HEK293 (cell line): ENCODE measurements at regions not wholly inside any gene's neighbourhood (a gene's known extent, or its start where the extent isn't known, plus 50 kb on each side); places are given as distances from the start of the nearest gene placed in this dataset.

Experiments
- CTCF ChIA-PET: fragments of 350-600 bp; formaldehyde crosslinking; extraction: SDS; loops from one replicate; lab custom pipeline; 2021; ENCODE audit warnings: antibody characterized with exemption; lab: Yijun Ruan, JAX
- POLR2A ChIA-PET: fragments of 300-600 bp; formaldehyde crosslinking; extraction: SDS; loops from one replicate; lab custom pipeline; 2020; ENCODE audit warnings: antibody characterized with exemption, inconsistent platforms; lab: Yijun Ruan, JAX
- H3K27ac ChIP-seq: fragments of 200-500 bp; sonication (Bioruptor generic); 2 replicates; pipeline ENCODE4 v1.5.1; 2014; ENCODE audit warnings: low read depth, low read length, control low read depth, inconsistent platforms; ENCODE audit errors: extremely low read depth
- H3K36me3 ChIP-seq, 2 experiments: fragments of 200-500 bp in 1 of 2; sonication (Bioruptor generic) in 1 of 2; 1 replicate in 1 of 2; 2 replicates in 1 of 2; pipeline ENCODE4 v1.5.1; 2014 to 2017; ENCODE audit warnings: inconsistent platforms in 2 of 2, low read length in 2 of 2; ENCODE audit not compliant: control insufficient read depth in 2 of 2, insufficient read depth in 1 of 2
- H3K4me1 ChIP-seq: fragments of 200-500 bp; sonication (Bioruptor generic); 2 replicates; pipeline ENCODE4 v1.5.1; 2014; ENCODE audit warnings: mild to moderate bottlenecking, low read length, inconsistent platforms; ENCODE audit not compliant: control insufficient read depth, insufficient read depth
- H3K4me3 ChIP-seq: 2 replicates; pipeline ENCODE4 v1.5.1; 2011; ENCODE audit warnings: low read depth, mild to moderate bottlenecking, control low read depth, low read length, moderate library complexity
- H3K9me3 ChIP-seq: fragments of 200-500 bp; sonication (Bioruptor generic); 2 replicates; pipeline ENCODE4 v1.5.1; 2014; ENCODE audit warnings: low read depth, low read length, inconsistent platforms; ENCODE audit not compliant: control insufficient read depth, insufficient read depth
- GLI4 ChIP-seq: fragments of 450-650 bp; formaldehyde crosslinking; IDR thresholded peaks from 2 replicates; pipeline ENCODE4 v1.5.1; 2016; ENCODE audit warnings: missing biosample characterization, missing genetic modification characterization
- GLIS1 ChIP-seq: fragments of 450-650 bp; formaldehyde crosslinking; IDR thresholded peaks from 2 replicates; pipeline ENCODE4 v1.5.1; 2016; ENCODE audit warnings: missing biosample characterization, missing genetic modification characterization
- PATZ1 ChIP-seq: fragments of 450-650 bp; formaldehyde crosslinking; IDR thresholded peaks from 2 replicates; pipeline ENCODE4 v1.5.1; 2016; ENCODE audit warnings: missing biosample characterization, missing genetic modification characterization
- ZBTB20 ChIP-seq: fragments of 450-650 bp; formaldehyde crosslinking; IDR thresholded peaks from 2 replicates; pipeline ENCODE4 v1.5.1; 2016; ENCODE audit warnings: missing biosample characterization, missing genetic modification characterization
- ZBTB6 ChIP-seq: fragments of 450-650 bp; formaldehyde crosslinking; IDR thresholded peaks from 2 replicates; pipeline ENCODE4 v1.5.1; 2017; ENCODE audit warnings: missing biosample characterization, missing genetic modification characterization
- ZEB2 ChIP-seq: fragments of 450-650 bp; formaldehyde crosslinking; IDR thresholded peaks from 2 replicates; pipeline ENCODE4 v1.5.1; 2016; ENCODE audit warnings: missing biosample characterization, missing genetic modification characterization
- ZIC2 ChIP-seq: fragments of 450-650 bp; formaldehyde crosslinking; IDR thresholded peaks from 2 replicates; pipeline ENCODE4 v1.5.1; 2016; ENCODE audit warnings: missing biosample characterization, missing genetic modification characterization
- ZNF121 ChIP-seq: fragments of 450-650 bp; formaldehyde crosslinking; IDR thresholded peaks from 2 replicates; pipeline ENCODE4 v1.5.1; 2016; ENCODE audit warnings: missing biosample characterization, missing genetic modification characterization
- ZNF211 ChIP-seq: fragments of 450-650 bp; formaldehyde crosslinking; IDR thresholded peaks from 2 replicates; pipeline ENCODE4 v1.5.1; 2016; ENCODE audit warnings: low read depth, missing biosample characterization, missing genetic modification characterization
- ZNF324 ChIP-seq: fragments of 450-650 bp; formaldehyde crosslinking; IDR thresholded peaks from 2 replicates; pipeline ENCODE4 v1.5.1; 2016; ENCODE audit warnings: missing biosample characterization, missing genetic modification characterization
- ZNF341 ChIP-seq: fragments of 450-650 bp; formaldehyde crosslinking; IDR thresholded peaks from 2 replicates; pipeline ENCODE4; 2016; ENCODE audit warnings: low read depth, missing biosample characterization, missing genetic modification characterization
- ZNF37A ChIP-seq: fragments of 450-650 bp; IDR thresholded peaks from 2 replicates; pipeline ENCODE4 v1.5.1; 2018; ENCODE audit warnings: missing biosample characterization, missing genetic modification characterization
- ZNF473 ChIP-seq: fragments of 450-650 bp; formaldehyde crosslinking; IDR thresholded peaks from 2 replicates; pipeline ENCODE4 v1.5.1; 2017; ENCODE audit warnings: missing biosample characterization, missing genetic modification characterization
- ZNF544 ChIP-seq: fragments of 450-650 bp; formaldehyde crosslinking; IDR thresholded peaks from 2 replicates; pipeline ENCODE4 v1.5.0; 2017; ENCODE audit warnings: missing biosample characterization, missing genetic modification characterization
- ZNF555 ChIP-seq: fragments of 450-650 bp; formaldehyde crosslinking; conservative IDR thresholded peaks from 2 replicates; pipeline ENCODE4 v1.5.1; 2017; ENCODE audit warnings: missing biosample characterization, mild to moderate bottlenecking, missing genetic modification characterization, inconsistent platforms
- ZNF707 ChIP-seq: fragments of 450-650 bp; formaldehyde crosslinking; IDR thresholded peaks from 2 replicates; pipeline ENCODE4 v1.5.1; 2016; ENCODE audit warnings: missing biosample characterization, missing genetic modification characterization
- ZNF785 ChIP-seq: fragments of 450-650 bp; formaldehyde crosslinking; IDR thresholded peaks from 2 replicates; pipeline ENCODE4 v1.5.1; 2016; ENCODE audit warnings: missing biosample characterization, missing genetic modification characterization
- TF ChIP-seq, protein P1 (sequence below): sonication (generic); formaldehyde crosslinking; IDR thresholded peaks from 2 replicates; pipeline ENCODE4 v1.8.1; 2022; ENCODE audit warnings: mild to moderate bottlenecking, moderate library complexity, missing genetic modification reagents

DNA sequence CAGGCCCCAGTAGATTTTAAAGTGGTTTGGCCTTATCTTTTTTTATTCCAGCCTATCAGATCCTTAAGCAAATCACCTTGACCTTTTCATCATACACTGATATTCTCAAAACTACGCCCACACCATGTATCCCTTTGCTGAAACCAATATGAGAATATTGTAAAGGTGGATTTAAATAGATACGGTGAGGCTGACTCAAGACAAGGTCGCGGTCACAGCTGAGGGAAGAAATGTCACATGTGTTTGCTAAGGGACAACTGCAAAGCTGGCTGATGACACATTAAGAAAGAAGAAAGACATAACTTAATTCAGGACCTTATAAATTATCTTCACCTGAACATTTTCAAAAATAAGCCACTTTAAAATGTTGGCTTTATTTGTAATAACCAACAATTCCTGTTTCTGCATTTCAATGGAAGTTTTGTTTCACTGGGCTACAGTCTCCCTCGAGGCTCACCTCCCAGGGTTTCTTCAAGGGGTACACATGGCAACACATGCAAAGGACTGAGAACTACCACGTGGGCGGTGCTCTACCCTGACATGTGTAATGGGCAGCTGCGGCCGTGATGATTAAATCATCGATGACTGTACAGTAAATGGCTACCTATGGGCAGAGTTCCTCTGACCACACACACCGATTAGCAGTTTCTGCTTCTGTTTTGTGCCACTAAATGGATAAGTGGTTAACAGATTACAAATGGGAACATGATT, 189.5 kb downstream of the SIPA1L2 start:
- ChIA-PET POLR2A (no interaction called here), CTCF (interaction anchor here (0.7 kb wide), 1 partner anchor 684 kb away, joined by 3 read pairs; no protein-coding TSS in a partner anchor)
- peaks cover 19 to 59% of the 10 kb centered on the region in 2 experiments; a peak in 2 of 3 replicates for H3K36me3 ChIP-seq
- H3K4me3 ChIP-seq = no peak overlapping the region
- no peaks in the 10 kb centered on the region for H3K4me1 ChIP-seq
- TF ChIP-seq ZBTB6 (no peak), ZNF473 (tag by site-specific recombination) (no peak), ZNF707 (tag by site-specific recombination) (no peak), ZNF121 (tag by site-specific recombination) (no peak), ZNF785 (tag by site-specific recombination) (no peak), GLI4 (tag by site-specific recombination) (no peak), ZBTB20 (no peak), ZNF555 (tag by site-specific recombination) (no peak), ZEB2 (tag by site-specific recombination) (no peak)
- TF ChIP-seq, protein P1, sequence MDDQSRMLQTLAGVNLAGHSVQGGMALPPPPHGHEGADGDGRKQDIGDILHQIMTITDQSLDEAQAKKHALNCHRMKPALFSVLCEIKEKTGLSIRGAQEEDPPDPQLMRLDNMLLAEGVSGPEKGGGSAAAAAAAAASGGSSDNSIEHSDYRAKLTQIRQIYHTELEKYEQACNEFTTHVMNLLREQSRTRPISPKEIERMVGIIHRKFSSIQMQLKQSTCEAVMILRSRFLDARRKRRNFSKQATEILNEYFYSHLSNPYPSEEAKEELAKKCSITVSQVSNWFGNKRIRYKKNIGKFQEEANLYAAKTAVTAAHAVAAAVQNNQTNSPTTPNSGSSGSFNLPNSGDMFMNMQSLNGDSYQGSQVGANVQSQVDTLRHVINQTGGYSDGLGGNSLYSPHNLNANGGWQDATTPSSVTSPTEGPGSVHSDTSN (CRISPR knock-in tag) = no peak
- no peak overlapping the region for H3K27ac ChIP-seq
- no peaks in the 10 kb centered on the region for H3K9me3 ChIP-seq

- no peak overlapping the region for H3K27ac ChIP-seq
- H3K4me1 ChIP-seq = no peaks in the 10 kb centered on the region
- no peaks in the 10 kb centered on the region for H3K9me3 ChIP-seq
- ChIA-PET CTCF (interaction anchor here (0.6 to 0.7 kb wide), 2 partner anchors 22 to 392 kb away, joined by 3 read pairs; no protein-coding TSS in a partner anchor), POLR2A (no interaction called here)
- TF ChIP-seq ZNF341 (tag by site-specific recombination) (no peak), ZNF544 (tag by site-specific recombination) (no peak), ZNF211 (tag by site-specific recombination) (no peak), GLIS1 (tag by site-specific recombination) (no peak)
- TF ChIP-seq, protein P1 (CRISPR knock-in tag) = no peak
- H3K4me3 ChIP-seq = no peak overlapping the region
- H3K36me3 ChIP-seq = peaks cover 19 to 66% of the 10 kb centered on the region in 2 experiments; a peak in 2 of 3 replicates
Observed at GRCh38 chr1:232439011-232439410, 190.9 kb downstream of the SIPA1L2 start.

- POLR2A ChIA-PET = no interaction called here
- peaks cover 19 to 65% of the 10 kb centered on the region in 2 experiments; a peak in 2 of 3 replicates for H3K36me3 ChIP-seq
- CTCF ChIA-PET = interaction anchor here (0.6 to 0.7 kb wide), 2 partner anchors 22 to 391 kb away, joined by 3 read pairs; no protein-coding TSS in a partner anchor
Observed at GRCh38 chr1:232438476-232438875, 191.5 kb downstream of the SIPA1L2 start.

More at GRCh38 chr1:232438476-232438875, 191.5 kb downstream of the SIPA1L2 start:
- Histone ChIP-seq H3K4me3 (no peak overlapping the region), H3K9me3 (no peaks in the 10 kb centered on the region), H3K27ac (no peak overlapping the region), H3K4me1 (no peaks in the 10 kb centered on the region)
- no peak for TF ChIP-seq ZNF37A (tag by site-specific recombination)
- no peak for TF ChIP-seq PATZ1 (tag by site-specific recombination)
- TF ChIP-seq ZNF324 (tag by site-specific recombination) = no peak
- TF ChIP-seq ZIC2 (tag by site-specific recombination) = peak; percentile 81
